Smooth muscle cell (in vitro differentiated cells): ENCODE measurements at regions not wholly inside any gene's neighbourhood (a gene's known extent, or its start where the extent isn't known, plus 50 kb on each side); places are given as distances from the start of the nearest gene placed in this dataset.

Experiments used
- DNase-seq: peaks from one replicate; lab custom pipeline; 2025; ENCODE audit not compliant: unreplicated experiment; lab: John Stamatoyannopoulos, UW
- H2AFZ ChIP-seq: fragments of 200-600 bp; sonication (generic); 2 replicates; pipeline ENCODE4 v1.6.0; 2016; ENCODE audit warnings: antibody characterized with exemption, low read depth, mild to moderate bottlenecking
- H3F3A ChIP-seq: fragments of 200-600 bp; sonication (generic); 2 replicates; pipeline ENCODE4 v1.6.0; 2017; ENCODE audit warnings: antibody characterized with exemption, low read depth
- H3K27ac ChIP-seq: fragments of 200-600 bp; sonication (generic); 2 replicates; pipeline ENCODE4 v1.5.1; 2016; ENCODE audit warnings: low read depth, mild to moderate bottlenecking
- H3K27me3 ChIP-seq: fragments of 200-600 bp; sonication (generic); 2 replicates; pipeline ENCODE4 v1.6.1; 2016; ENCODE audit warnings: low read depth, mild to moderate bottlenecking
- H3K36me3 ChIP-seq: fragments of 200-600 bp; sonication (generic); 2 replicates; pipeline ENCODE4 v1.5.1; 2016; ENCODE audit warnings: low read depth
- H3K4me1 ChIP-seq: fragments of 200-600 bp; sonication (generic); 2 replicates; pipeline ENCODE4 v1.5.1; 2016; ENCODE audit warnings: low read depth
- H3K4me2 ChIP-seq: fragments of 200-600 bp; sonication (generic); 2 replicates; pipeline ENCODE4 v1.6.0; 2016; ENCODE audit warnings: mild to moderate bottlenecking
- H3K4me3 ChIP-seq: fragments of 200-600 bp; sonication (generic); 2 replicates; pipeline ENCODE4 v1.5.1; 2016; ENCODE audit warnings: mild to moderate bottlenecking
- H3K79me2 ChIP-seq: fragments of 200-600 bp; sonication (generic); 2 replicates; pipeline ENCODE4 v1.6.0; 2016; ENCODE audit warnings: low read depth, mild to moderate bottlenecking
- H3K9ac ChIP-seq: fragments of 200-600 bp; sonication (generic); 2 replicates; pipeline ENCODE4 v1.6.0; 2016; ENCODE audit warnings: low read depth
- H3K9me3 ChIP-seq: fragments of 200-600 bp; sonication (generic); replicated peaks from 2 replicates; pipeline ENCODE4 v1.5.1; 2016; ENCODE audit warnings: low read depth
- H4K20me1 ChIP-seq: fragments of 200-600 bp; sonication (generic); 2 replicates; pipeline ENCODE4 v1.6.0; 2016; ENCODE audit warnings: low read depth
- CTCF ChIP-seq: fragments of 200-600 bp; sonication (generic); IDR thresholded peaks from 2 replicates; pipeline ENCODE4 v1.5.1; 2017; ENCODE audit warnings: borderline replicate concordance, mild to moderate bottlenecking, antibody characterized with exemption; ENCODE audit not compliant: insufficient read depth, poor library complexity, severe bottlenecking
- WGBS: methylation state at CpG from one replicate; pipeline ENCODE4 v1.1.7; 2016; ENCODE audit warnings: low lambda C conversion rate; 5-methylcytosine and 5-hydroxymethylcytosine counted together

DNA sequence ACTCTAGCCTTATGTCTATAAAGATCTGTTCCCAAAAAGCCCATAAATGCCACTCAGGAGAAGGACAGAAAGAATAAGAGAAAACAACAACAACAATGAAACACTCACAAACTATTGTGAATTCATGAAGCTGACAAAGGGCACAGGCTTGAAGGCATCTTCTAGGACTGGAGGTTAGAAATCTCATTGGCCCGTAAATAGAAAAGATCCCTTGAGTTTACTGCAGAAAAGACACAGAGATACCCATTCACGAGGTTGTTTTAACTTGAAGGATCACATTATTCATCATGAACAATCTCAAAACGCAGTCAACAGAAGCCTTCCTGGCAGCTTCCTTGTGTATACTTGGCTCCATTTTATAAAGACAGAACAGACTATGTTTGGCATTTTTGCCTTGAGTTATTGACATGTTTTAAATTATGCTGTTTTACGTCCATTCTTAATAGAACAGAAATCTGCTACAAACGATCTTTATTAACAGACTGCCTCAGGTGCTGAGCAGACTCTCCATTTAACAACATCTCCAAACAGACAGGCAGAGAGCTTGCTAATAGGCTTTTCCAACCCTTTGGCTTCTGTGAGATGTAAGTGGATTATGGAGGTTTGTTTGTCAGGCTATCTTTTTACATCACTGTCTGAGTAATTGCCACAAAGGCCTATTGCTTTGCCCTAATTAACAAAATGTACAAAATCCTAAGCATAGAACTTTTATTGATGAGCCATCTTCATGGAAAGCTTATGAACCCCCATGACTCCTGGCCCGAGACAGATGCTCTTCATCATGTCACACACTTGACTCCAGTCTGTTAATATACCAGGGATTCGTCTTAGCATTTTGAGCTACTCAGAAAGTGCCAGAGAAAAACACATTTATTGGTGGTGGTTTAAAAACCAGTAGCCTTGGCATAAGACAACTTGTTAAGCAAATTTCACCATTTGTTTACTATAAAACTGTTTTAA lies 735.3 kb upstream of the ZNF608 start:
- Histone ChIP-seq H2AFZ (no peak overlapping the region), H3K9ac (no peak overlapping the region), H3K27ac (peak overlapping the region; percentile 42), H3K9me3 (no peaks in the 10 kb centered on the region), H3K4me1 (peaks cover 48% of the 10 kb centered on the region), H4K20me1 (no peaks in the 10 kb centered on the region), H3K36me3 (no peaks in the 10 kb centered on the region), H3K79me2 (no peaks in the 10 kb centered on the region), H3K27me3 (no peaks in the 10 kb centered on the region), H3F3A (peaks cover 13% of the 10 kb centered on the region), H3K4me2 (no peak overlapping the region), H3K4me3 (no peak overlapping the region)
- no peak for TF ChIP-seq CTCF
- WGBS, result 31% methylated on average over 7 of the region's 7 CpGs
- no peak for DNase-seq

- Histone ChIP-seq H3K4me2 (peak overlapping the region; percentile 65), H3K4me1 (peaks cover 55% of the 10 kb centered on the region), H4K20me1 (no peaks in the 10 kb centered on the region), H3K4me3 (no peak overlapping the region), H3K27ac (peak overlapping the region; percentile 89), H3K27me3 (no peaks in the 10 kb centered on the region), H3K9me3 (no peaks in the 10 kb centered on the region), H3K36me3 (no peaks in the 10 kb centered on the region), H3F3A (peaks cover 13% of the 10 kb centered on the region), H3K9ac (no peak overlapping the region), H3K79me2 (no peaks in the 10 kb centered on the region), H2AFZ (no peak overlapping the region)
- no peak for DNase-seq
- 100% methylated on average over 1 of the region's 1 CpG for WGBS
- TF ChIP-seq CTCF, result no peak
Measured at GRCh38 chr5:125483609-125484008, 737.2 kb upstream of the ZNF608 start.

- no peak overlapping the region for H2AFZ ChIP-seq
- H3K27ac ChIP-seq, result peak overlapping the region; percentile 89
- no peaks in the 10 kb centered on the region for H4K20me1 ChIP-seq
- peaks cover 55% of the 10 kb centered on the region for H3K4me1 ChIP-seq
- DNase-seq, result no peak
- H3K9me3 ChIP-seq, result no peaks in the 10 kb centered on the region
- H3F3A ChIP-seq, result peaks cover 13% of the 10 kb centered on the region
- H3K4me2 ChIP-seq, result peak overlapping the region; percentile 65
- H3K79me2 ChIP-seq, result no peaks in the 10 kb centered on the region
- H3K36me3 ChIP-seq, result no peaks in the 10 kb centered on the region
- 3% methylated on average over 3 of the region's 3 CpGs for WGBS
- peak overlapping the region; percentile 57 for H3K9ac ChIP-seq
- peak overlapping the region; percentile 11 for H3K4me3 ChIP-seq
- TF ChIP-seq CTCF, result no peak
- H3K27me3 ChIP-seq, result no peaks in the 10 kb centered on the region
Measured at GRCh38 chr5:125484272-125484741, 737.9 kb upstream of the ZNF608 start.
